ENCODE measurements at regions not wholly inside any gene's neighbourhood (a gene's known extent, or its start where the extent isn't known, plus 50 kb on each side); places are given as distances from the start of the nearest gene placed in this dataset.
A peak's percentile ranks its signal among the peaks of the same experiment; 100 is the strongest.
"Not testable (repeated sequence)": the region's sequence is repeated elsewhere in the genome, so short reads cannot be mapped to it uniquely, and the experiment has no call there.

- DNase-seq = no peak
Measured at GRCh38 chr15:26259581-26259980, 396.5 kb upstream of the ATP10A start.

GRCh38 chr15:26244782-26245181 is 381.7 kb upstream of the ATP10A start:
- not testable (repeated sequence) for DNase-seq

GRCh38 chr15:26243382-26243781 is 380.3 kb upstream of the ATP10A start:
- no peak for DNase-seq

GRCh38 chr15:26242565-26243071 is 379.5 kb upstream of the ATP10A start:
- DNase-seq = no peak

- no peak for DNase-seq
Measured at GRCh38 chr15:26235864-26236263, 372.7 kb upstream of the ATP10A start.

- peak in 1 of 2 experiments; percentile 34 for DNase-seq
Measured at GRCh38 chr15:26234976-26235767, 372.0 kb upstream of the ATP10A start.

GRCh38 chr15:26232691-26233090 is 369.6 kb upstream of the ATP10A start:
- peak; percentile 66 to 76 for DNase-seq

- DNase-seq = no peak
Measured at GRCh38 chr15:26231096-26231495, 368.0 kb upstream of the ATP10A start.

- no peak for DNase-seq
Measured at GRCh38 chr15:26224266-26224665, 361.1 kb upstream of the ATP10A start.

GRCh38 chr15:26223720-26224119 is 360.6 kb upstream of the ATP10A start:
- DNase-seq = no peak

GRCh38 chr15:26222781-26223180 is 359.7 kb upstream of the ATP10A start:
- peak in 1 of 2 experiments; percentile 1 for DNase-seq

GRCh38 chr15:26217043-26217442 is 353.9 kb upstream of the ATP10A start:
- DNase-seq = not testable (repeated sequence)

GRCh38 chr15:26214290-26214689 is 351.2 kb upstream of the ATP10A start:
- DNase-seq = no peak

- DNase-seq = no peak
Measured at GRCh38 chr15:26213427-26213826, 350.3 kb upstream of the ATP10A start.

GRCh38 chr15:26212109-26212508 is 349.0 kb upstream of the ATP10A start:
- DNase-seq = no peak

GRCh38 chr15:26210980-26211379 is 347.9 kb upstream of the ATP10A start:
- no peak for DNase-seq

- DNase-seq = no peak
Measured at GRCh38 chr15:26201177-26201858, 338.2 kb upstream of the ATP10A start.

GRCh38 chr15:26200427-26200826 is 337.3 kb upstream of the ATP10A start:
- DNase-seq = no peak

- no peak for DNase-seq
Measured at GRCh38 chr15:26197719-26198118, 334.6 kb upstream of the ATP10A start.

GRCh38 chr15:26197060-26197459 is 333.9 kb upstream of the ATP10A start:
- DNase-seq = no peak

- no peak for DNase-seq
Measured at GRCh38 chr15:26191193-26191592, 328.1 kb upstream of the ATP10A start.

GRCh38 chr15:26186138-26186537 is 323.0 kb upstream of the ATP10A start:
- DNase-seq = not testable (repeated sequence)

GRCh38 chr15:26182441-26182840 is 319.3 kb upstream of the ATP10A start:
- no peak for DNase-seq

GRCh38 chr15:26179906-26180305 is 316.8 kb upstream of the ATP10A start:
- peak in 1 of 2 experiments; percentile 48 for DNase-seq
